ENCODE measurements at regions not wholly inside any gene's neighbourhood (a gene's known extent, or its start where the extent isn't known, plus 50 kb on each side); places are given as distances from the start of the nearest gene placed in this dataset.

- Histone ChIP-seq H3K4me3 (ENCODE audit: low read depth, low read length) (no peak overlapping the region), H3K27me3 (ENCODE audit: control insufficient read depth, insufficient read depth, low read length) (no peaks in the 10 kb centered on the region), H3K36me3 (ENCODE audit: control insufficient read depth, insufficient read depth, low read length) (no peaks in the 10 kb centered on the region)
- TF ChIP-seq CTCF (IDR thresholded peaks at IDR 0.05; ENCODE audit: insufficient read depth, low read depth, low read length), result no peak
- POLR2A ChIA-PET, result no interaction called here
- CTCF ChIA-PET, result no interaction called here
- DNase-seq (ENCODE audit: low read depth), result no peak
Observed at GRCh38 chr16:6517020-6517720, 815.5 kb upstream of the RBFOX1 start.

GRCh38 chr16:6512512-6512911, 820.1 kb upstream of the RBFOX1 start:
- no peaks in the 10 kb centered on the region for H3K36me3 ChIP-seq (ENCODE audit: control insufficient read depth, insufficient read depth, low read length)
- no peaks in the 10 kb centered on the region for H3K27me3 ChIP-seq (ENCODE audit: control insufficient read depth, insufficient read depth, low read length)
- TF ChIP-seq CTCF (IDR thresholded peaks at IDR 0.05; ENCODE audit: insufficient read depth, low read depth, low read length), result no peak
- no peak for DNase-seq (ENCODE audit: low read depth)
- ChIA-PET POLR2A (no interaction called here), CTCF (no interaction called here)
- H3K4me3 ChIP-seq (ENCODE audit: low read depth, low read length), result no peak overlapping the region

GRCh38 chr16:6510261-6510660, 822.4 kb upstream of the RBFOX1 start:
- TF ChIP-seq CTCF (IDR thresholded peaks at IDR 0.05; ENCODE audit: insufficient read depth, low read depth, low read length), result no peak
- Histone ChIP-seq H3K4me3 (ENCODE audit: low read depth, low read length) (no peak overlapping the region), H3K36me3 (ENCODE audit: control insufficient read depth, insufficient read depth, low read length) (no peaks in the 10 kb centered on the region), H3K27me3 (ENCODE audit: control insufficient read depth, insufficient read depth, low read length) (no peaks in the 10 kb centered on the region)
- CTCF ChIA-PET, result no interaction called here
- POLR2A ChIA-PET, result no interaction called here
- no peak for DNase-seq (ENCODE audit: low read depth)

GRCh38 chr16:6499413-6499812, 833.2 kb upstream of the RBFOX1 start:
- H3K36me3 ChIP-seq (ENCODE audit: control insufficient read depth, insufficient read depth, low read length), result no peaks in the 10 kb centered on the region
- DNase-seq (ENCODE audit: low read depth), result no peak
- POLR2A ChIA-PET, result no interaction called here
- CTCF ChIA-PET, result no interaction called here
- no peaks in the 10 kb centered on the region for H3K27me3 ChIP-seq (ENCODE audit: control insufficient read depth, insufficient read depth, low read length)
- no peak for TF ChIP-seq CTCF (IDR thresholded peaks at IDR 0.05; ENCODE audit: insufficient read depth, low read depth, low read length)
- no peak overlapping the region for H3K4me3 ChIP-seq (ENCODE audit: low read depth, low read length)

GRCh38 chr16:6498858-6499257, 833.8 kb upstream of the RBFOX1 start:
- TF ChIP-seq CTCF (IDR thresholded peaks at IDR 0.05; ENCODE audit: insufficient read depth, low read depth, low read length), result no peak
- ChIA-PET POLR2A (no interaction called here), CTCF (no interaction called here)
- Histone ChIP-seq H3K36me3 (ENCODE audit: control insufficient read depth, insufficient read depth, low read length) (no peaks in the 10 kb centered on the region), H3K27me3 (ENCODE audit: control insufficient read depth, insufficient read depth, low read length) (no peaks in the 10 kb centered on the region), H3K4me3 (ENCODE audit: low read depth, low read length) (no peak overlapping the region)
- DNase-seq (ENCODE audit: low read depth), result no peak
